Body of pancreas (tissue), 4 donors: ENCODE measurements at regions not wholly inside any gene's neighbourhood (a gene's known extent, or its start where the extent isn't known, plus 50 kb on each side); places are given as distances from the start of the nearest gene placed in this dataset.

Experiments used
- POLR2A ChIP-seq, 3 donors: fragments of 450-650 bp; IDR thresholded peaks; one replicate each; pipeline ENCODE4 v1.6.1; 2016; ENCODE audit warnings: antibody characterized with exemption in 3 of 3, mild to moderate bottlenecking in 2 of 3
- TF ChIP-seq, protein P1 (sequence below), 7 experiments: fragments of 450-650 bp in 4 of 7; fragments of 200-600 bp in 3 of 7; sonication (generic) in 3 of 7; IDR thresholded peaks; one replicate each; pipeline ENCODE4 v1.5.1; 2016 to 2019; ENCODE audit warnings: antibody characterized with exemption in 7 of 7

GRCh38 chr11:88390254-88390653 lies 52.7 kb upstream of the CTSC start:
- TF ChIP-seq, protein P1, sequence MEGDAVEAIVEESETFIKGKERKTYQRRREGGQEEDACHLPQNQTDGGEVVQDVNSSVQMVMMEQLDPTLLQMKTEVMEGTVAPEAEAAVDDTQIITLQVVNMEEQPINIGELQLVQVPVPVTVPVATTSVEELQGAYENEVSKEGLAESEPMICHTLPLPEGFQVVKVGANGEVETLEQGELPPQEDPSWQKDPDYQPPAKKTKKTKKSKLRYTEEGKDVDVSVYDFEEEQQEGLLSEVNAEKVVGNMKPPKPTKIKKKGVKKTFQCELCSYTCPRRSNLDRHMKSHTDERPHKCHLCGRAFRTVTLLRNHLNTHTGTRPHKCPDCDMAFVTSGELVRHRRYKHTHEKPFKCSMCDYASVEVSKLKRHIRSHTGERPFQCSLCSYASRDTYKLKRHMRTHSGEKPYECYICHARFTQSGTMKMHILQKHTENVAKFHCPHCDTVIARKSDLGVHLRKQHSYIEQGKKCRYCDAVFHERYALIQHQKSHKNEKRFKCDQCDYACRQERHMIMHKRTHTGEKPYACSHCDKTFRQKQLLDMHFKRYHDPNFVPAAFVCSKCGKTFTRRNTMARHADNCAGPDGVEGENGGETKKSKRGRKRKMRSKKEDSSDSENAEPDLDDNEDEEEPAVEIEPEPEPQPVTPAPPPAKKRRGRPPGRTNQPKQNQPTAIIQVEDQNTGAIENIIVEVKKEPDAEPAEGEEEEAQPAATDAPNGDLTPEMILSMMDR (IDR thresholded peaks at IDR 0.05) = no peak
- no peak for TF ChIP-seq POLR2A (IDR thresholded peaks at IDR 0.05)
